GM18498 (cell line): ENCODE measurements at regions not wholly inside any gene's neighbourhood (a gene's known extent, or its start where the extent isn't known, plus 50 kb on each side); places are given as distances from the start of the nearest gene placed in this dataset.

ENCODE experiments used
- ATAC-seq: cut with Tn5 transposase; IDR thresholded peaks from one replicate; pipeline ENCODE4 v1.9.1; 2021; ENCODE audit warnings: mild to moderate bottlenecking, moderate library complexity; ENCODE audit not compliant: unreplicated experiment

DNA sequence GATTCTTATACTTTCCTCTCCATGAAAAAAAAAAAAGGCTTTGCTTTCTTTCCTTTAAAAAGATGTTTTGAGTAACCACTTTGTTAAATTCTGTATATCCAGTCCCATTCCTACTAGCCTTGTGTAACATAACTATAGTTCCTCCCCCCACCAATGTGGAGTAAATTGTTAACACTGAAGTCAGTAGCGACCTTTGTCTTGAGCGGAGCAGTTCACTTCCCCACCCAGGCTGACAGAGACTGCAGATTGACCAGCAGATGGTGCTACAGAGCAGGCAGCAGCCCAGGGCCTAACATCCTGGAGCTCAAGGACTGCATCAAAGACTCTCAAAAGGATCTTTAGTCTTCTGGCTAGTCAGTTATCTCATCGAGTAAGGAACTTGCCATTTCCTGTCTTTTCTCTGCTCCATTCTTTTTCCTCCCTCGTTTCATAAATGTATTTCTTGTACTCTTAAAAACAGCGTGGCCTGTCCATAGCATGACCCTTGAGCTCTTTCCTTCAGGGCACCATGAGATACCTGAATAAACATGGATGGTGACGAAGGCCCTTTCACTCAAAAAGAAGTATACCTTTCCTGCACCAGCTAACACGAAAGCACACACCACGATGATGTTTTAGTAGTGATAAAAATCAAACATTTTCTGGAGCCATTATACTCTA, 503.5 kb upstream of the PKN2 start:
- peak; percentile 99 for ATAC-seq

DNA sequence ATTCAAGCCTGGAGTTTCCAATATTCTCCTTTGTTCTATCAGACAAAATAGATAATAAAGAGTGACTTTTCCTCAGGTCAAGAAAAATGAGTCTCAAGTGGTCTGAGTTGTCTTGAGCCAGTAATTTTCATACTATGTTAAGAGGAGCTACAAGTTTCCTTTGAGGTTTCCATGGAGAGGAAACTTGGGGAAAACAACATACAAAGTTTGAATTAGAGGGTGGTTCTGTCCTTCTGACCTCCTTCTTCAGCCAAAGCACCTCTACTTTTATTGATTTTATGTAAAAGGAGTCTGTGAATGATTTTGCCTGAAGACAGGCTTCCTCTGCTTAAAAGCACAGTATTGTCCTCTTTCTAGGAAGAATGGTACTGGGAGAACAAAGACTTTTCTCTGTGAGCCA, 497.2 kb upstream of the PKN2 start:
- no peak for ATAC-seq

DNA sequence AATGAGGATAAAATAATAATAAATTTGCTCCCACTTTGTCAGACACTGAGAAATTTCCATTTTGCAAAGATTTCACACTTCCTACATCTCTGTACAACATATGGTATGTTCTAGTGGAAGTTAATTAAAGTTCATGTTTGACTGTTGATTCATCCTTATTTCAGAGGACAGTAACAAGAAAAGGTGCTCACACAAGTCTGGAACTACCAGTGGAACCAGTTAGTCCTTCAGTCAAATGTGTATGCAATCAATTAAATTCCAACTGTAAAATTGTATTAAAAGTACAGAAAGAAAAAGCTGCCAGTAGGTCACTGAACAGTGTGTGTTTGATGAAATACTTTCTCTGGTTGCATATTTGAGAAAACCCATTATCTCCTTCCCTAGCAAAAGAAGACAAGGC, 496.0 kb upstream of the PKN2 start:
- ATAC-seq: no peak

DNA sequence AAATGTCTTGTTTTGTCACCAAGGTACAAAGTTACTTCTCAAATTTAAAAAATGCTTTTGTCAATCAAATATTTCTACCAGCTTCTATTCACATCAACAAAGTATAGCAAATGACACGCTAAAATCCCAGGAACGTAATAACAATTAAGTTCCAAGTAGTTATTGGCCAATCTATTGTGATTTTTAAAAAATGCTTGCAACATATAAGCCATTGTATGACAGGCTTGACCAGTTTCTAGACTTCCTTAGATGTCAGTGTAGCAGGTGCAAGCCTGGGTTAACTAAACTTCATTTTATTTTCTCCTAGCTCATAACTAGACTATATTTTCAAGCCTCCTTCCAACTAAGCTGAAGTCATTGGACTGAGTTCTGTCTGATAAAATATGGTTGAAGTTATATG, 494.5 kb upstream of the PKN2 start:
- no peak for ATAC-seq

DNA sequence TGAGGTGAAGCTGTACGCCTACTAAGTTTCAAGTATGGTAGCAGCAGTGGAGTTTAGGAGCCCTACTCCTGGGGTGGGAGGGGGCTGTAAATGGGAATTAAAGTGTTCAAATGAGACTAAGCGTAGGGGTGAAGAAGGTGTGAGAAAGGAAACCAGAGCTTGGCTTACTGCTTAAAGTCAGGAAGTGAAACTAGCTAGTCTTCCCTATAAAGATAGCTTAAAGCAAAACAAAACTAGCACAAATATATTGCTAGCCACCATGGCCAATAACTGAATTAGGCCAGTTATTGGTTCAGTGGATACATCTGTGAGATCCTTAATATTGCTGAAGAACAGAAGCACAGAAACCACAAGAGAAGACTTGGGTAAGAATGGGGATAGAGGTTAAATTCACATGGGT, 492.2 kb upstream of the PKN2 start:
- ATAC-seq: peak; percentile 95

DNA sequence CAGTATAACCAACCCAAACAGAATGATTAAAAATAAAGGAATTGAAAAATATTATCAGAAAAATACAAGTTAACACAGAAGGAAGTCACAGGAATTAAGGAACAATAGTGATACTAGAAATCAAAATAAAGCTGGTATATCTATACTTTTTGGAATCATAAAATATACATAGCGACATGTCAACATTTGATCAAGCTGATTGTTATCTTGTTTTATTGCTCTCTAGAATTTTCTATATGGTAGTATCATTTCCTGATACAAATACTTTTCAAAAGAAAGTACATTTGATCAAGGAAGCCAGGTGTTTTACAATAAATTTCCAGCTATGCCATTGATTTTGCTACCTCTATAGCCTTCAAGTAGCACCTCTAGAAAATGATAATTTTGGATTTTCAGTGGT, 489.5 kb upstream of the PKN2 start:
- no peak for ATAC-seq

DNA sequence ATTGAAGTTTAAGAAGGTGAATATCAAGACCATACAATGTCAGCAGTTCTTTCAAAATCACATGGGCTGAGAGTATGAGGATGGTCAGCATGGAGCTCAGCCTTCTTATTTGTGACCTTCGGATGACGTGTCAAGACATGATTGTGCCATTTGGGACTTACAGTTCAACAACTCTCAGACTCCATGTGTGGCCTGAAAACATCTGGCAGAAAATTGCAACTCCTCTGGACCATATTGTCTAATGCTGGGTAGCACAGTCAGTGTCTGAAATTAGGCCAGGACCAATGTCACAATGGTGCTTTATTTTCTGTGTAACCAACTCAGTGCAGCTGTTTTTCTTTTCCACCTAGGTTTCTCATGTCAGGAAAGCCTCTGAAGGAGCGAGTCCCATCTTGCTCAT, 483.5 kb upstream of the PKN2 start:
- ATAC-seq: no peak

DNA sequence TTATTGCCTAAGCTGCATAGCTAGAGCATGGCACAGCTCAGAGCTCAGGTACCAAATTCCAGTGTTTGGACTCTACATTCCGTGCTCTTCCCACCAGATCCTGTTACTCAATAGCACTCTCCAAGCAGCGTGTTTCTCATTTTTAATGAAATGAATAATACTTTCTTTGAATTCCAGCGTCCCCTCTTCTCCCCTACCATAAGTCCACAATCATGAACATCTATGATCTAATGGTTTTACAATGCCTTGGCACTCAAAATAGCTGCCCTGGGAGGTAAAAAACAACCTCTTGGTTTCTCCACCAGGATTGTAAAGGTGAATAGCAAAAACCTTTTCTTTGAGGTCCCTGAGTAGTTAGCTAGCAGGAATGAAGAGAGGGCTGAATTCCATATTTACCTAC, 480.0 kb upstream of the PKN2 start:
- ATAC-seq: no peak

DNA sequence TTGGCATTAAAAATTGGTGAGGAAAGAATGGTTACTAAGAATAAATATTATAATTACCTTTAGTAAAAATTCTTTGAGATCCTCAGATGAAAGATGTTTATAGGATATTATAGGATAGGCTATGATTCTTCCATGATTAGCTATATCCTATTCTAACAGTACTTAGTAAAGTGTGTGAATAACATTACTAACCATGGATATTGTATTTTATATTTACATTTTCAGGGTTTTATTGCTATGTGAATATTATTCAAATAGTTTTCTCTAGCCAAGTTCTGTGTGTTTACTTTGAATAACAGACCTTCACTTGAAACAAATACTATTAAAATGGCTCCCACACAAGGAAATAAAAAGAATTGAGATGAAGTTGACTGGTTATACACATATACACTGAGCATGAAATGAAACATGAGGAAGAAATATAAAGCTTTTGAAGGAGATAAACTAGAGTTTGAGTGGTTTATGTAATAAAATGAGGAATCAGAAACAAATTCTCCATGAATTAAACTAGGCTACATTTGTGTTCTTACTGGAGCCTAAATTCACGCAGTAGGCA, 479.4 kb upstream of the PKN2 start:
- no peak for ATAC-seq

DNA sequence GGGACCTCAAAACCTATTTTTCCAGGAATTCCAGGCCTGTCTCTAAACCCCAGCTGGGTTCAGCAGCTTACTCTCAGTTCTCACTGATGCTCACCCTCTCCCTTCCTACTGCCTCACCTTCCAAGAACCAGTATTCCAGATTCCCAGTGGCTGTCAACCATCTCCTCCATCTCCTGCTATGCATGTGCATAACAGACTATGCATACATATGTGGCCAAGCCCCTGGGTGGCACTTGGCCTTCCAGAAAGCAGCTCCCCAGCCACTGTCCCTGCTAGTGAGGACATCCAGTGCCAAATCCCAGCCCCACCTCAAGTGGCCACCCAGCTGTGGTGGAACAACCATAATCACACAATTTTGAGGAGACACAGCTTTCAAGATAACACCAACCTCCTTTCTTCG, 475.7 kb upstream of the PKN2 start:
- no peak for ATAC-seq

DNA sequence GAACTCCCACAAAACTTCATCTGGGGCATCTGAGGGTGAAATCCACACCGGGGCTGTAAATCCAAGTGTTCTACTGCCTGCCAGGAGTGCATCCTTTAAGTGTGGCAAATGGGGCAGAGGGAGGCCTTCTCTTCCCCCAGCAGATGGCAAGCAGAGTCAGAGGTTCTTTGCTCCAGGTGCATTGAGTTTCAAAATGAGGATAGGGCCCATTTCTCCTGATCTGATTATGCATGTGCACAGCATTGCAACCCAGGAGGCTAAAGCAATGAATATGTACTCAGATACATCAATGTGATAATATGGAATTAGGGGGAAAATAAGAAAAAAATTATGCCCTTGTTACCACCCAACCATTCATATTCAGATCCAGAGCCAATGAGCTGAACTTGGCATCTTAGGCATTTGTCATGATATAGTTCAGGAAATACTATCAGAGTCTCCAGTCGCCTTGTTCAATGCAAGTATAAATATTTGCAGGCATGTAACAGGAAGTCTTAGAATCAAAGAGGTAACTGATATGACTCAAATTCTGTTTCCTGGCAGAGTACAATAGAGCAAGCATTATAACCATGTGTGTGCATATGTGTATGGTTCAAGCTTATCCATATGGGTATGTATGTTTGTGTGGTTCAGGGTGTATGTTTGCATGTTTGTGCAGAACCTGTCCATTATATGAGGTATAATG, 473.8 kb upstream of the PKN2 start:
- ATAC-seq: no peak

DNA sequence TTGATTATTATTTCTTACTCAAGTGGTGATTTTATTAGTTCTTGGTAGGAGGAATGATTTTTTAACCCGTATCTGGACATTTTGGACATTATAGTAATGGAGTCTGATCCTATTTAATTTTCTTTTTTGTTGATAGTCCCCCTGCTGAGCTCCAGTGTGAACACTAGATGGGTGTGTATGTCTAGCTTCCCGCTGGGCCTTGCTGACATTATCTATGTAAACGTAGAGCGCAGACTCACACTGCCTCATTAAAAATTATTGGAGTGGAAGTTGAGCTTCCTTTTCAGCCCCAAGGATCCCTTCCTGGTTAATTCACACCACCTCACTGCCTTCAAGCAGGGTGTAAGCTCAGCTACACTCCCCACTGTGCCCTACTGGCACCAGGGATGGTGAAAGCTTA, 467.6 kb upstream of the PKN2 start:
- no peak for ATAC-seq

DNA sequence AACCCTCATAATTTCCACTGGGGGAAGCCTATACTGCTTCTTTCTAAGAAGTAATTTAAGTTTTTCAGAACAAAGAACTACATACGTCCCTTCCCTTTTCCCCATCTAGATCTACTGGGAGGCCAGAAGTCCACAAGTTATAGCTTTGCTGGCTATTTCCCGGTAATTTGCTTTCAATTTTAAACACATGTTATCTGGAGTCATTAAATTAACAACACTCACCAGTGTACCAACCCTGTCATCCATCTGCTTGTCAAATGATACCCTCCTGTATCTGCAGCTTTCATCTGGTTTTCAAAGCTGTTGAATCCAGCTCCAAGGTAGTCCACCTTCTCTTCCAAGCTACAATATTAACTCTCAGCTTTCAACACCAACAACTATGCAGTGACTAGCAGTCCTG, 466.7 kb upstream of the PKN2 start:
- no peak for ATAC-seq

DNA sequence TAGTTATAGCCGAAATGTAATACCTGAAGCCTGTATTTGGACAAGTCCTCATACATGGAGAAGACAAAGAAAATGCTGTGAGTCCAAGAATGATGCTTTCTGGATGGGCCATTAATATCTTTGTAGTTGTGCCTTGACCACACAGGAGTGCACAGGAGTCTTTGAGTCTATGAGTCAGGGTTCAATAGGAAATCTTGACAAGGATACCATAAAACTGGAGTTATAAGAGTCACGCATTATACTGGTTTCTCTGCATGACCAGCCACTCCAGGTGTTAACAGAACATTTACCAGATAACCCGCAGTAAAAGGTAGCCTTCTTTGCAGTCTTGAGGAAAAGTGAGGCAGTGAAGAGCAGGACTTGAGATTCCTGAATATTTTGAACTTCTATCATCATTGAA, 464.6 kb upstream of the PKN2 start:
- ATAC-seq: no peak

DNA sequence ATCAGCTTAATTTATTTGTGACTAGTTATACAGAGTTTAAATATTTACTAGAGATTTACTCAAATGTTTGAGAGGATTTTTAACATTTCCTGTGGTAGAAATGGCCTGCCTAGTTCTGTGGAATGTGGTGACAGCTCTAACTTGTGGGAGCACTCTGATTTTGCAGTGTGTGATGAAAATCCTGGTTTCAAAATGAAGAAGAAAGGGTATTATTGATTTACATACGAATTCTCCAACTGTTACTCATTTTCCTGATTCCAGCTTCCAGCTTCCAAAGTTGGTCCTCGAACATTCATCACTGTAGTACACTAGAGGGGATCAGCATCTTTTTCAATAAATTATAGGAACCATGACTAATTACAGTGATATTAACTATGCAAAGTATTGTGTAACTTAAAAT, 462.7 kb upstream of the PKN2 start:
- ATAC-seq: no peak

DNA sequence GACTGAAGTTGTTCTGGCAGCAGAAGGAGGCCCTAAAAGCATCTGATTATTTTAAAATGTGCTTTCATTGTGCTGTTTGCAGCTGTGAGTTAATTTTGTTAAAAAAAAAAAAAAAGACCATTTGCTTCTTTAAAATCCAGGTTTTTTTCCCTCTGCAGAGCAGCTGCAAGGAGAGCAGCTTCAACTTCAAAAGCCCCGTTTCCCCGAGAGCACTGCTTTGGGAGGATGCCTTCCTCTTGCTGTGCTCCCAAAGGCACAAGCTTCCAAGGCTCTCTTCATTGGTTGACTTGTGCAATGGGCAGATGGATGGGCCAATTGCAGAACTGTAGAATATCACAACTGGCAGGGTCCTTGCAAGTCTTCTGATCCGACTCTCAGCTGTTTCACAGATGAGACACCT, 459.2 kb upstream of the PKN2 start:
- ATAC-seq: no peak

DNA sequence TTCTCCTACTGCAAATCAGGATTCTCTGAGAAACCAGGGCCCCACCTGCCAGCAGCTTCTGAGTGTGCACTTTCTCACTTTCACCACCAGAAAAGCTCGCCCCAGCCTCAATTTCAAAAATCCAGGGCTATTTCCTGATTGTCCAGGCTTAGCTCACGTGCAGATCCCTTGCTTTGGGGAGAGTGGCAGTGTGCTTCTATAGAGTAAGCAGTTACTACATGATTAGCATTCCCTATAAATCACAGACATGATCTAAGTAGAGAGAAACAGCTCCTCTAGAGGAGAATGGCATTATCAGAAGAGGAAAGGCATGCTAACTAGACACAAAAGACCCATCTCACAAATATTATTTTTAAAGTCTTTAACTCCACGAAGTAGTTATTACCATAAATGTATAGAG, 456.0 kb upstream of the PKN2 start:
- no peak for ATAC-seq

DNA sequence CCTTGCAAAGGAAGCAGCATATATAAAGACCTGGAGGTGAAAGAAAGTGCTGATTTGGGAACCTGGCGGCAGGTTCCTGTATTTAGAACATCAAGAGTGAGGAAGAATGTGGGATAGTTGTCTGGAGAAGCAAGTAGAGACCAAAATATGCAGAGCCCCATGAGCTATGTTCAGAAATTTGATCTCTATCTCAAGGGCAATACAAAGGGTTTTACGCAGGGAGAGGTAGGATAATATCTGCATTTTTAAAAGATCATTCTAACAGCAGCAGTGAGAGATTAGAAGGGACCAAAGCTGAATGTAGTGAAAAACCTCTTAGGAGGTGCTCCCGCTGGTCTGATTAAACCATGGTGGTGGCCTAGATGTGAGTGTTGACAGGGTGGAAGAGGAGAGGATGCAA, 453.9 kb upstream of the PKN2 start:
- no peak for ATAC-seq

DNA sequence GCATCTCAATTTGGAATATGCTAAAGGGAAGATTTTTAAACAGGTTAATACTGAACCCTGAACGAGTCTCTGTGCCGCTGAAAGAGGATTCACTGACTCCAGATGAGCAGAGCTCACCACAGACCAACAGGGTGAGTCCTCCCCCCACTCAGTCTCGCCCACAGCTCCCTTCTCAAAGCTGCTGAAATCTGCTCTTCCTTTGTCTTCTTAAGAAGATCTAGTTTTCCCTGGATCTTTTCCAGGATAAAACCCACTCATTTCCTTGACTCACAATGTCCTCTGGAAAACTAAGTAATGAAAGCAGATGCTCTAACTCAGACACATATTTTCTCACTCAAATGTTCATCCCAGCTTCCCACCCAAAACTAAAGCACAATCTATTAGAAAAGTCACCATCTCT, 447.0 kb upstream of the PKN2 start:
- ATAC-seq: no peak

DNA sequence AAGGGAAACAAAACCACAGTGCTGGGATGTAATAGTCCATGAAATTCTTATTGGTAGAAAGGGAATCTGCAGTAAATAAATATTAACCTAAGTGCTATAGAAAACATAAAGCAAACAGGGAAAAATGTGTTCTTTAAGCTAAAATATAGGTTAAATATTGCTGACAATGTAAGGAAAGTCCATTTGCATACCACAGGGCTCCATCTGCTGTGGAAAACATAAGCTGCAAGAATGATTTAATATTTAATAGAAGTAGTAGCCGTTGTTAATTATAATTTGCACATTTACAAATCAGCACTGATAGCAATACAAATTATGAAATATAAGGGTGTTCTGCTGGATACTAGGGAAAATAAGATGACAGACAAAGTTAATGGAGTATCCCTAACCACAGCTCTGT, 444.9 kb upstream of the PKN2 start:
- no peak for ATAC-seq

DNA sequence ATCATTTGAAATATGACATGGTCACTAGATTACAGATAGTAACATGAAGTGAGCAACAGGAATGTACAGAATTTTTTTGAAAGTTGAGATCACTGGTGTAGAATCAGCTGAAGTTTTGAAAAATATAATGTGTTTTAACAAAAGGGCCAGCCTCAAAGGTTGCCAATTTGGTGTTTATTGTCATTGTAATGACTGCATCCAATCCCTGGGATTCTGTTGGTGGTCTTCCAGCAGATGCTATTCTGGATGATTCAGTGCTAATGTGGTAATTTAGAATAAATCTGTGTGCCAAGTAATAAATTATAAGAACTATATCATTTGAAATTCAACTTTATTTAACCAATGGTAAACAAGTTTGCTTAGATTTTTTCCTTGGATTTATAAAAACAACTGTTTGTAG, 436.4 kb upstream of the PKN2 start:
- ATAC-seq: no peak

DNA sequence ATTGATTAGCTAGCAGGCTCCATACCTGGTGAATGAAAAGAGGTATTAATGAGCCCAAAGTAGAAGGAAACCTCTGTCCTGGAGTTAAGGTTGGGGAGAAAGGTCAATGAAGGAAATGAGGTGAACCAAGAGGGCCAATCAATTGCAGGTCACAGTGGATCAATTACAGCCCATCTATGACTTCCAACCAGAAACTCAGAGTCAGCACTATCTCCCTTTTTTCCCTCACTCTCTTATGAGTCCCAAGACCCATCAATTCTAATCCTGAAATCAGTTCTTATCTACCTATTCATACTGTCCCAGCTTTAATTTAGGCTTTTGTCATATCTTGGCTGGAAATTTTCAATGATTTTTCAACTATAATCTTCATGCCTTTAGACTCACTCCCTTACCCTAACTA, 433.2 kb upstream of the PKN2 start:
- no peak for ATAC-seq

DNA sequence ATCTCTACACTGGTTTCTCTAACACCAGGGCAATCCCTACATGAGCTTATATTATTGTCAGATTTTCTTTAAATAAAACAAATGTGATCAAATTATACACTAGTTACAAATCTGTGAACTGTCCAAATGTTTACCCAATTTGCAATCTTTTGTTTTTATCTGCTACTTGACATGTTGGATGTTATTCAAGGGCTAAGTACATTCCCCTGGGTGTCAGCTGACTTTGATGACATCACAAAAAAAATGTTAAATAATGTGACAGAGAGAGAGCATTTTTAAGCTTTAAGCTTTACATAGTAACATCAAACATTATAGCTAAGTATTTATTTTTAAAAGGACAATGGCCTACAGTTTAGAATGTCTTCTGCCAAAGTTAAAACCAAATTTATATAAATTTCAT, 431.3 kb upstream of the PKN2 start:
- ATAC-seq: no peak
